ENCODE measurements at regions not wholly inside any gene's neighbourhood (a gene's known extent, or its start where the extent isn't known, plus 50 kb on each side); places are given as distances from the start of the nearest gene placed in this dataset.

DNA sequence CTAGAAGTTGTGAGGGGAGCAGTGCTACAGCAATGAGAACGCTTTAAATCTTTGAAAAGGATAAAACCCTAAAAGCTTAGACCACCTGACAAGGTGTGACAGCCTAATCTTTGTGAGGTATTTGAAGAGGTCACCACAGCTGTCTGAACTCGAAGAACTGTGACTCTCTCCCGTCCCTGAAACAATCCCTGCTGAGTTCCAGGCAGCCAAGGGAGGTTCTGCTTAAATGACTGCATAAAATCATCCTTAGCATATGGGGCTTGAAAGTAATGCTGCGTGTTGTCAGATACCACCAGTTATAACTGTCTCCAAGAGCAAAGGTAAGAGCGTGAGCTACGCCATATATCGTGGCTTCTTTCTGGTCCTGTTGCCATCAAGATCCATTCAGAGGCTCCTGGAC, 696.3 kb downstream of the PCDH7 start:
- peaks cover 0 to 6% of the 10 kb centered on the region in 2 experiments for H3K9me3 ChIP-seq (ENCODE audit: control insufficient read depth in 1 of 2, insufficient read depth in 1 of 2, low read length in 2 of 2)
- H3K36me3 ChIP-seq (ENCODE audit: insufficient read depth, low read length), result no peaks in the 10 kb centered on the region
- Mint-ChIP-seq H3K9me3 (peaks cover 3% of the 10 kb centered on the region), H3K27ac (no peak overlapping the region), H3K36me3 (ENCODE audit: low read depth) (no peaks in the 10 kb centered on the region), H3K27me3 (no peaks in the 10 kb centered on the region), H3K4me3 (no peak overlapping the region), H3K4me1 (ENCODE audit: low read depth) (no peaks in the 10 kb centered on the region)
- DNase-seq, result no peak
- intact Hi-C loops (cut with DNase I, micrococcal nuclease), result no loop called here
- CTCF ChIA-PET, result no interaction called here
- no peak for TF ChIP-seq CTCF (IDR thresholded peaks at IDR 0.05)
- POLR2A ChIA-PET, result no interaction called here
- H3K27me3 ChIP-seq (ENCODE audit: control insufficient read depth in 1 of 2, insufficient read depth in 2 of 2, low read length in 2 of 2), result no peaks in the 10 kb centered on the region
- no peak overlapping the region for H3K4me3 ChIP-seq (ENCODE audit: low read length)
- H3K4me1 ChIP-seq (ENCODE audit: insufficient read depth, low read length), result no peaks in the 10 kb centered on the region
- H3K27ac ChIP-seq (ENCODE audit: low read depth in 1 of 2, low read length in 2 of 2), result no peak overlapping the region
- ATAC-seq (ENCODE audit: poor library complexity), result no peak

GRCh38 chr4:31417040-31417439, 696.9 kb downstream of the PCDH7 start:
- TF ChIP-seq CTCF (IDR thresholded peaks at IDR 0.05), result no peak
- intact Hi-C loops (cut with DNase I, micrococcal nuclease), result no loop called here
- Mint-ChIP-seq H3K9me3 (peaks cover 3% of the 10 kb centered on the region), H3K27ac (no peak overlapping the region), H3K27me3 (no peaks in the 10 kb centered on the region), H3K4me1 (ENCODE audit: low read depth) (no peaks in the 10 kb centered on the region), H3K4me3 (no peak overlapping the region), H3K36me3 (ENCODE audit: low read depth) (no peaks in the 10 kb centered on the region)
- Histone ChIP-seq H3K4me1 (ENCODE audit: insufficient read depth, low read length) (no peaks in the 10 kb centered on the region), H3K27ac (ENCODE audit: low read depth in 1 of 2, low read length in 2 of 2) (no peak overlapping the region), H3K27me3 (ENCODE audit: control insufficient read depth in 1 of 2, insufficient read depth in 2 of 2, low read length in 2 of 2) (no peaks in the 10 kb centered on the region), H3K4me3 (ENCODE audit: low read length) (no peak overlapping the region), H3K9me3 (ENCODE audit: control insufficient read depth in 1 of 2, insufficient read depth in 1 of 2, low read length in 2 of 2) (peaks cover 0 to 6% of the 10 kb centered on the region in 2 experiments), H3K36me3 (ENCODE audit: insufficient read depth, low read length) (no peaks in the 10 kb centered on the region)
- CTCF ChIA-PET, result no interaction called here
- POLR2A ChIA-PET, result no interaction called here
- ATAC-seq (ENCODE audit: poor library complexity) (no peak), DNase-seq (no peak)

- intact Hi-C loops (cut with DNase I, micrococcal nuclease), result no loop called here
- DNase-seq (no peak), ATAC-seq (ENCODE audit: poor library complexity) (no peak)
- Mint-ChIP-seq H3K36me3 (ENCODE audit: low read depth) (no peaks in the 10 kb centered on the region), H3K4me1 (ENCODE audit: low read depth) (no peaks in the 10 kb centered on the region), H3K9me3 (no peaks in the 10 kb centered on the region), H3K27me3 (no peaks in the 10 kb centered on the region), H3K4me3 (no peak overlapping the region), H3K27ac (no peak overlapping the region)
- H3K27me3 ChIP-seq (ENCODE audit: control insufficient read depth in 1 of 2, insufficient read depth in 2 of 2, low read length in 2 of 2), result no peaks in the 10 kb centered on the region
- H3K4me3 ChIP-seq (ENCODE audit: low read length), result no peak overlapping the region
- H3K9me3 ChIP-seq (ENCODE audit: control insufficient read depth in 1 of 2, insufficient read depth in 1 of 2, low read length in 2 of 2), result peaks cover 0 to 3% of the 10 kb centered on the region in 2 experiments
- ChIA-PET CTCF (no interaction called here), POLR2A (no interaction called here)
- no peaks in the 10 kb centered on the region for H3K36me3 ChIP-seq (ENCODE audit: insufficient read depth, low read length)
- no peak overlapping the region for H3K27ac ChIP-seq (ENCODE audit: low read depth in 1 of 2, low read length in 2 of 2)
- no peak for TF ChIP-seq CTCF (IDR thresholded peaks at IDR 0.05)
- H3K4me1 ChIP-seq (ENCODE audit: insufficient read depth, low read length), result no peaks in the 10 kb centered on the region
Observed at GRCh38 chr4:31422006-31422405, 701.8 kb downstream of the PCDH7 start.
